K562 (cell line): ENCODE measurements at regions not wholly inside any gene's neighbourhood (a gene's known extent, or its start where the extent isn't known, plus 50 kb on each side); places are given as distances from the start of the nearest gene placed in this dataset.

Experiments
- ATAC-seq: fragments of 200-7000 bp; cut with Tn5 transposase; 3 replicates; pipeline ENCODE4 v1.9.1; 2020; ENCODE audit warnings: moderate library complexity
- BruUV-seq: library from RNA; stranded (reverse); fragments of 400-500 nt; replicated peaks from 2 replicates; lab custom pipeline; 2021; lab: Mats Ljungman, UMichigan
- CTCF ChIA-PET: fragments of 300-600 bp; formaldehyde crosslinking; extraction: SDS; loops from one replicate; lab custom pipeline; 2021; ENCODE audit warnings: low intra/inter-chr PET ratio; lab: Yijun Ruan, JAX
- POLR2A ChIA-PET: fragments of 300-600, 350-650 bp; sonication (Branson Sonifier 250); formaldehyde crosslinking; extraction: SDS; loops from one replicate; lab custom pipeline; 2021; ENCODE audit warnings: antibody characterized with exemption, inconsistent platforms; lab: Yijun Ruan, JAX
- DNase-seq, 4 experiments: peaks; one replicate each; pipeline versions ENCODE4 v3.0.0 to v3.0.0-alpha.2; 2011 to 2018; ENCODE audit warnings: low spot score in 3 of 4, mixed read lengths in 3 of 4; ENCODE audit errors: extremely low read depth in 1 of 4
- FAIRE-seq: peaks from 2 replicates; lab custom pipeline; 2011; peaks lifted over from hg19 to GRCh38; lab: Jason Lieb, UNC
- H2AFZ ChIP-seq: 2 replicates; pipeline ENCODE4 v1.6.0; 2011; ENCODE audit warnings: low read depth, low read length, control low read depth, inconsistent platforms
- H3K27ac ChIP-seq: fragments of 200-600 bp; 3 replicates; pipeline ENCODE4 v1.8.0; 2011; ENCODE audit warnings: low read depth, mild to moderate bottlenecking, control low read depth, inconsistent platforms, low read length, moderate library complexity, mixed read lengths; ENCODE audit errors: extremely low read depth
- H3K27me3 ChIP-seq, 2 experiments: fragments of 300-600 bp in 1 of 2; 2 replicates in 1 of 2; 3 replicates in 1 of 2; pipeline versions ENCODE4 v1.6.0 to v1.8.0; 2011; ENCODE audit warnings: inconsistent platforms in 2 of 2, low read length in 2 of 2, mild to moderate bottlenecking in 1 of 2, mixed read lengths in 1 of 2, moderate library complexity in 1 of 2; ENCODE audit not compliant: control insufficient read depth in 2 of 2, insufficient read depth in 2 of 2
- H3K36me3 ChIP-seq: fragments of 300-600 bp; 3 replicates; pipeline ENCODE4 v1.8.0; 2011; ENCODE audit warnings: mild to moderate bottlenecking, low read length, inconsistent platforms; ENCODE audit not compliant: control insufficient read depth, insufficient read depth
- H3K4me1 ChIP-seq, 2 experiments: fragments of 200-600 bp in 1 of 2; replicated peaks in 1 of 2; 2 replicates in 1 of 2; 3 replicates in 1 of 2; pipeline versions ENCODE4 v1.5.1 to v1.8.0; 2011; ENCODE audit warnings: inconsistent platforms in 2 of 2, low read length in 2 of 2, mild to moderate bottlenecking in 1 of 2, mixed read lengths in 1 of 2, moderate library complexity in 1 of 2; ENCODE audit not compliant: control insufficient read depth in 2 of 2, insufficient read depth in 2 of 2
- H3K4me2 ChIP-seq: 2 replicates; pipeline ENCODE4 v1.6.1; 2011; ENCODE audit warnings: low read length, control low read depth, inconsistent platforms, mixed read lengths; ENCODE audit not compliant: insufficient read depth
- H3K4me3 ChIP-seq: fragments of 200-600 bp; sonication (generic), shearing (Covaris generic); 2 replicates; pipeline ENCODE4 v1.5.1; 2016; ENCODE audit warnings: control low read depth, inconsistent platforms
- H3K79me2 ChIP-seq: fragments of 200-600 bp; 3 replicates; pipeline ENCODE4 v1.8.0; 2011; ENCODE audit warnings: low read length, inconsistent platforms; ENCODE audit not compliant: control insufficient read depth, insufficient read depth
- H3K9ac ChIP-seq, 2 experiments: 2 replicates each; pipeline versions ENCODE4 v1.6.0 to v1.6.1; 2011; ENCODE audit warnings: low read depth in 2 of 2, low read length in 2 of 2, control low read depth in 1 of 2, inconsistent platforms in 1 of 2, mild to moderate bottlenecking in 1 of 2, mixed read lengths in 1 of 2; ENCODE audit not compliant: insufficient read depth in 1 of 2
- H3K9me1 ChIP-seq: one replicate; pipeline ENCODE4 v1.6.0; 2011; ENCODE audit warnings: inconsistent platforms, mild to moderate bottlenecking, low read length, moderate library complexity; ENCODE audit not compliant: control insufficient read depth, insufficient read depth
- H3K9me3 ChIP-seq: replicated peaks from 2 replicates; pipeline ENCODE4 v1.5.1; 2011; ENCODE audit warnings: low read depth, low read length, inconsistent platforms; ENCODE audit not compliant: control insufficient read depth, insufficient read depth
- H4K20me1 ChIP-seq: replicated peaks from 2 replicates; pipeline ENCODE4 v1.6.1; 2011; ENCODE audit warnings: low read length, inconsistent platforms, mixed read lengths; ENCODE audit not compliant: control insufficient read depth, insufficient read depth
- ZNF175 ChIP-seq: fragments of 200-800 bp; sonication (Bioruptor generic); IDR thresholded peaks from 2 replicates; pipeline ENCODE4 v1.6.1; 2016; ENCODE audit warnings: low read depth, mild to moderate bottlenecking, missing genetic modification characterization, missing compliant biosample characterization
- WGBS: fragments of 100-300 bp; shearing (Covaris generic); methylation state at CpG from one replicate; pipeline ENCODE4 v1.1.6; 2016; ENCODE audit warnings: low coverage, mixed read lengths; ENCODE audit not compliant: insufficient coverage; ENCODE audit errors: missing lambda C conversion rate; 5-methylcytosine and 5-hydroxymethylcytosine counted together
- in situ Hi-C: fragments of 300-500 bp; cut with MboI; formaldehyde crosslinking; loops from 4 replicates; pipeline ENCODE4 v1.15.0; 2018; ENCODE audit warnings: inconsistent platforms, mixed read lengths
- intact Hi-C: fragments of 100-400 bp; cut with micrococcal nuclease; formaldehyde crosslinking; loops from 2 replicates; pipeline ENCODE4 v1.14.2; 2022
- TF ChIP-seq, protein P1 (sequence below): fragments of 450-650 bp; IDR thresholded peaks from 2 replicates; pipeline ENCODE4 v1.6.1; 2016; ENCODE audit warnings: mild to moderate bottlenecking, moderate library complexity

DNA sequence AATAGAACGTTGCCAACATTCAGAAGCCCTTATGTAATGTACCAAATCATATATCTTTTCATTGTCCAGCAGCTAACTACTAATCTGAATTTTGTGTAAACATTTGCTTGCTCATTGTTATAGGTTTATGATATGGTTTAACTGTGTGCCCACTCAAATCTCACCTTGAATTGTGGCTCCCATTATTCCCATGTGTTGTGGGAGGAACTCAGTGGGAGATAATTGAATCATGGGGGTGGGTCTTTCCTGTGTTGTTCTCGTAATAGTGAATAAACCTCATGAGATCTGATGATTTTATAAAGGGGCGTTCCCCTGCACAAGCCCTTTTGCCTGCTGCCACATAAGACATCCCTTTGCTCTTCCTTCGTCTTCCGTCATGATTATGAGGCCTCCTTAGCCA lies 91.9 kb upstream of the CLVS2 start:
- Histone ChIP-seq H3K27me3 (no peaks in the 10 kb centered on the region), H3K4me1 (no peaks in the 10 kb centered on the region), H3K4me3 (no peak overlapping the region), H3K9me3 (no peaks in the 10 kb centered on the region), H3K27ac (no peak overlapping the region), H3K9ac (no peak overlapping the region), H2AFZ (no peak overlapping the region), H3K4me2 (no peak overlapping the region), H3K36me3 (no peaks in the 10 kb centered on the region), H3K9me1 (no peaks in the 10 kb centered on the region)
- no peak for ATAC-seq
- BruUV-seq, result no TSS peak
- 11% methylated on average over 5 of the region's 5 CpGs for WGBS
- intact Hi-C loops, result no loop called here
- no peak for FAIRE-seq
- no peak for DNase-seq
- CTCF ChIA-PET, result no interaction called here
- POLR2A ChIA-PET, result no interaction called here
- TF ChIP-seq ZNF175 (CRISPR knock-in tag), result no peak
- TF ChIP-seq, protein P1, sequence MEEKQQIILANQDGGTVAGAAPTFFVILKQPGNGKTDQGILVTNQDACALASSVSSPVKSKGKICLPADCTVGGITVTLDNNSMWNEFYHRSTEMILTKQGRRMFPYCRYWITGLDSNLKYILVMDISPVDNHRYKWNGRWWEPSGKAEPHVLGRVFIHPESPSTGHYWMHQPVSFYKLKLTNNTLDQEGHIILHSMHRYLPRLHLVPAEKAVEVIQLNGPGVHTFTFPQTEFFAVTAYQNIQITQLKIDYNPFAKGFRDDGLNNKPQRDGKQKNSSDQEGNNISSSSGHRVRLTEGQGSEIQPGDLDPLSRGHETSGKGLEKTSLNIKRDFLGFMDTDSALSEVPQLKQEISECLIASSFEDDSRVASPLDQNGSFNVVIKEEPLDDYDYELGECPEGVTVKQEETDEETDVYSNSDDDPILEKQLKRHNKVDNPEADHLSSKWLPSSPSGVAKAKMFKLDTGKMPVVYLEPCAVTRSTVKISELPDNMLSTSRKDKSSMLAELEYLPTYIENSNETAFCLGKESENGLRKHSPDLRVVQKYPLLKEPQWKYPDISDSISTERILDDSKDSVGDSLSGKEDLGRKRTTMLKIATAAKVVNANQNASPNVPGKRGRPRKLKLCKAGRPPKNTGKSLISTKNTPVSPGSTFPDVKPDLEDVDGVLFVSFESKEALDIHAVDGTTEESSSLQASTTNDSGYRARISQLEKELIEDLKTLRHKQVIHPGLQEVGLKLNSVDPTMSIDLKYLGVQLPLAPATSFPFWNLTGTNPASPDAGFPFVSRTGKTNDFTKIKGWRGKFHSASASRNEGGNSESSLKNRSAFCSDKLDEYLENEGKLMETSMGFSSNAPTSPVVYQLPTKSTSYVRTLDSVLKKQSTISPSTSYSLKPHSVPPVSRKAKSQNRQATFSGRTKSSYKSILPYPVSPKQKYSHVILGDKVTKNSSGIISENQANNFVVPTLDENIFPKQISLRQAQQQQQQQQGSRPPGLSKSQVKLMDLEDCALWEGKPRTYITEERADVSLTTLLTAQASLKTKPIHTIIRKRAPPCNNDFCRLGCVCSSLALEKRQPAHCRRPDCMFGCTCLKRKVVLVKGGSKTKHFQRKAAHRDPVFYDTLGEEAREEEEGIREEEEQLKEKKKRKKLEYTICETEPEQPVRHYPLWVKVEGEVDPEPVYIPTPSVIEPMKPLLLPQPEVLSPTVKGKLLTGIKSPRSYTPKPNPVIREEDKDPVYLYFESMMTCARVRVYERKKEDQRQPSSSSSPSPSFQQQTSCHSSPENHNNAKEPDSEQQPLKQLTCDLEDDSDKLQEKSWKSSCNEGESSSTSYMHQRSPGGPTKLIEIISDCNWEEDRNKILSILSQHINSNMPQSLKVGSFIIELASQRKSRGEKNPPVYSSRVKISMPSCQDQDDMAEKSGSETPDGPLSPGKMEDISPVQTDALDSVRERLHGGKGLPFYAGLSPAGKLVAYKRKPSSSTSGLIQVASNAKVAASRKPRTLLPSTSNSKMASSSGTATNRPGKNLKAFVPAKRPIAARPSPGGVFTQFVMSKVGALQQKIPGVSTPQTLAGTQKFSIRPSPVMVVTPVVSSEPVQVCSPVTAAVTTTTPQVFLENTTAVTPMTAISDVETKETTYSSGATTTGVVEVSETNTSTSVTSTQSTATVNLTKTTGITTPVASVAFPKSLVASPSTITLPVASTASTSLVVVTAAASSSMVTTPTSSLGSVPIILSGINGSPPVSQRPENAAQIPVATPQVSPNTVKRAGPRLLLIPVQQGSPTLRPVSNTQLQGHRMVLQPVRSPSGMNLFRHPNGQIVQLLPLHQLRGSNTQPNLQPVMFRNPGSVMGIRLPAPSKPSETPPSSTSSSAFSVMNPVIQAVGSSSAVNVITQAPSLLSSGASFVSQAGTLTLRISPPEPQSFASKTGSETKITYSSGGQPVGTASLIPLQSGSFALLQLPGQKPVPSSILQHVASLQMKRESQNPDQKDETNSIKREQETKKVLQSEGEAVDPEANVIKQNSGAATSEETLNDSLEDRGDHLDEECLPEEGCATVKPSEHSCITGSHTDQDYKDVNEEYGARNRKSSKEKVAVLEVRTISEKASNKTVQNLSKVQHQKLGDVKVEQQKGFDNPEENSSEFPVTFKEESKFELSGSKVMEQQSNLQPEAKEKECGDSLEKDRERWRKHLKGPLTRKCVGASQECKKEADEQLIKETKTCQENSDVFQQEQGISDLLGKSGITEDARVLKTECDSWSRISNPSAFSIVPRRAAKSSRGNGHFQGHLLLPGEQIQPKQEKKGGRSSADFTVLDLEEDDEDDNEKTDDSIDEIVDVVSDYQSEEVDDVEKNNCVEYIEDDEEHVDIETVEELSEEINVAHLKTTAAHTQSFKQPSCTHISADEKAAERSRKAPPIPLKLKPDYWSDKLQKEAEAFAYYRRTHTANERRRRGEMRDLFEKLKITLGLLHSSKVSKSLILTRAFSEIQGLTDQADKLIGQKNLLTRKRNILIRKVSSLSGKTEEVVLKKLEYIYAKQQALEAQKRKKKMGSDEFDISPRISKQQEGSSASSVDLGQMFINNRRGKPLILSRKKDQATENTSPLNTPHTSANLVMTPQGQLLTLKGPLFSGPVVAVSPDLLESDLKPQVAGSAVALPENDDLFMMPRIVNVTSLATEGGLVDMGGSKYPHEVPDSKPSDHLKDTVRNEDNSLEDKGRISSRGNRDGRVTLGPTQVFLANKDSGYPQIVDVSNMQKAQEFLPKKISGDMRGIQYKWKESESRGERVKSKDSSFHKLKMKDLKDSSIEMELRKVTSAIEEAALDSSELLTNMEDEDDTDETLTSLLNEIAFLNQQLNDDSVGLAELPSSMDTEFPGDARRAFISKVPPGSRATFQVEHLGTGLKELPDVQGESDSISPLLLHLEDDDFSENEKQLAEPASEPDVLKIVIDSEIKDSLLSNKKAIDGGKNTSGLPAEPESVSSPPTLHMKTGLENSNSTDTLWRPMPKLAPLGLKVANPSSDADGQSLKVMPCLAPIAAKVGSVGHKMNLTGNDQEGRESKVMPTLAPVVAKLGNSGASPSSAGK, result no peak
- TF ChIP-seq, all 486 proteins: peak for 0
- H4K20me1 ChIP-seq, result no peaks in the 10 kb centered on the region
- H3K79me2 ChIP-seq, result no peaks in the 10 kb centered on the region
- in situ Hi-C loops, result no loop called here
